HCT116 (cell line): ENCODE measurements at regions not wholly inside any gene's neighbourhood (a gene's known extent, or its start where the extent isn't known, plus 50 kb on each side); places are given as distances from the start of the nearest gene placed in this dataset.
"Not testable (repeated sequence)": the region's sequence is repeated elsewhere in the genome, so short reads cannot be mapped to it uniquely, and the experiment has no call there.

Experiments
- TCF7L2 ChIP-seq: IDR thresholded peaks from 2 replicates; pipeline ENCODE4 v1.7.0; 2011; ENCODE audit warnings: borderline replicate concordance, inconsistent platforms; ENCODE audit not compliant: insufficient read depth, insufficient read length; ENCODE audit errors: extremely low read depth
- TF ChIP-seq, protein P1 (sequence below): IDR thresholded peaks from 2 replicates; pipeline ENCODE4 v1.6.1; 2012; ENCODE audit warnings: low read depth
- TF ChIP-seq, protein P2 (sequence below), 3 experiments: fragments of 200-600 bp in 1 of 3; sonication (generic) in 1 of 3; IDR thresholded peaks in 2 of 3; conservative IDR thresholded peaks in 1 of 3; 2 replicates each; pipeline ENCODE4 v1.5.1; 2012 to 2017; ENCODE audit warnings: low read depth in 2 of 3, low read length in 2 of 3, antibody characterized with exemption in 1 of 3, borderline replicate concordance in 1 of 3, control low read depth in 1 of 3, mild to moderate bottlenecking in 1 of 3, mixed read lengths in 1 of 3, mixed run types in 1 of 3, moderate library complexity in 1 of 3; ENCODE audit not compliant: insufficient read depth in 1 of 3
- TF ChIP-seq, protein P3 (sequence below): IDR thresholded peaks from 2 replicates; pipeline ENCODE4 v1.6.1; 2012

DNA sequence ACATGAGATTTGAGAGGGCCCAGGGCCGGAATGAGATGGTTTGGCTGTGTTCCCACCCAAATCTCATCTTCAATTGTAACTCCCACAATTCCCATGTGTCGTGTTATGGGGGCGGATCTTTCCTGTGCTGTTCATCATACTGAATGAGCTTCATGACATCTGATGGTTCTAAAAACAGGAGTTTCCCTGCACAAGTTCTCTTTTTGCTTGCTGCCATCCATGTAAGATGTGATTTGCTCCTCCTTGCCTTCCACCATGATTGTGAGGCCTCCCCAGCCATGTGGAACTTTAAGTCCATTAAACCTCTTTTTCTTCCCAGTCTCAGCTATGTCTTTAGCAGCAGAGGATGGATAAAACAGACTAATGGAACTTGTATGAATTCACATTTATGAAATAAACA is 131.9 kb upstream of the ZC3H15 start:
- TF ChIP-seq, protein P1, sequence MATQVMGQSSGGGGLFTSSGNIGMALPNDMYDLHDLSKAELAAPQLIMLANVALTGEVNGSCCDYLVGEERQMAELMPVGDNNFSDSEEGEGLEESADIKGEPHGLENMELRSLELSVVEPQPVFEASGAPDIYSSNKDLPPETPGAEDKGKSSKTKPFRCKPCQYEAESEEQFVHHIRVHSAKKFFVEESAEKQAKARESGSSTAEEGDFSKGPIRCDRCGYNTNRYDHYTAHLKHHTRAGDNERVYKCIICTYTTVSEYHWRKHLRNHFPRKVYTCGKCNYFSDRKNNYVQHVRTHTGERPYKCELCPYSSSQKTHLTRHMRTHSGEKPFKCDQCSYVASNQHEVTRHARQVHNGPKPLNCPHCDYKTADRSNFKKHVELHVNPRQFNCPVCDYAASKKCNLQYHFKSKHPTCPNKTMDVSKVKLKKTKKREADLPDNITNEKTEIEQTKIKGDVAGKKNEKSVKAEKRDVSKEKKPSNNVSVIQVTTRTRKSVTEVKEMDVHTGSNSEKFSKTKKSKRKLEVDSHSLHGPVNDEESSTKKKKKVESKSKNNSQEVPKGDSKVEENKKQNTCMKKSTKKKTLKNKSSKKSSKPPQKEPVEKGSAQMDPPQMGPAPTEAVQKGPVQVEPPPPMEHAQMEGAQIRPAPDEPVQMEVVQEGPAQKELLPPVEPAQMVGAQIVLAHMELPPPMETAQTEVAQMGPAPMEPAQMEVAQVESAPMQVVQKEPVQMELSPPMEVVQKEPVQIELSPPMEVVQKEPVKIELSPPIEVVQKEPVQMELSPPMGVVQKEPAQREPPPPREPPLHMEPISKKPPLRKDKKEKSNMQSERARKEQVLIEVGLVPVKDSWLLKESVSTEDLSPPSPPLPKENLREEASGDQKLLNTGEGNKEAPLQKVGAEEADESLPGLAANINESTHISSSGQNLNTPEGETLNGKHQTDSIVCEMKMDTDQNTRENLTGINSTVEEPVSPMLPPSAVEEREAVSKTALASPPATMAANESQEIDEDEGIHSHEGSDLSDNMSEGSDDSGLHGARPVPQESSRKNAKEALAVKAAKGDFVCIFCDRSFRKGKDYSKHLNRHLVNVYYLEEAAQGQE, result not testable (repeated sequence)
- TF ChIP-seq, protein P2, sequence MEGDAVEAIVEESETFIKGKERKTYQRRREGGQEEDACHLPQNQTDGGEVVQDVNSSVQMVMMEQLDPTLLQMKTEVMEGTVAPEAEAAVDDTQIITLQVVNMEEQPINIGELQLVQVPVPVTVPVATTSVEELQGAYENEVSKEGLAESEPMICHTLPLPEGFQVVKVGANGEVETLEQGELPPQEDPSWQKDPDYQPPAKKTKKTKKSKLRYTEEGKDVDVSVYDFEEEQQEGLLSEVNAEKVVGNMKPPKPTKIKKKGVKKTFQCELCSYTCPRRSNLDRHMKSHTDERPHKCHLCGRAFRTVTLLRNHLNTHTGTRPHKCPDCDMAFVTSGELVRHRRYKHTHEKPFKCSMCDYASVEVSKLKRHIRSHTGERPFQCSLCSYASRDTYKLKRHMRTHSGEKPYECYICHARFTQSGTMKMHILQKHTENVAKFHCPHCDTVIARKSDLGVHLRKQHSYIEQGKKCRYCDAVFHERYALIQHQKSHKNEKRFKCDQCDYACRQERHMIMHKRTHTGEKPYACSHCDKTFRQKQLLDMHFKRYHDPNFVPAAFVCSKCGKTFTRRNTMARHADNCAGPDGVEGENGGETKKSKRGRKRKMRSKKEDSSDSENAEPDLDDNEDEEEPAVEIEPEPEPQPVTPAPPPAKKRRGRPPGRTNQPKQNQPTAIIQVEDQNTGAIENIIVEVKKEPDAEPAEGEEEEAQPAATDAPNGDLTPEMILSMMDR (IDR thresholded peaks at IDR 0.05 in 2 of 3, conservative IDR thresholded peaks at IDR 0.05 in 1 of 3; ENCODE audit: borderline replicate concordance in 1 of 3, insufficient read depth in 1 of 3, low read depth in 2 of 3, low read length in 2 of 3), result not testable (repeated sequence)
- TF ChIP-seq, protein P3, sequence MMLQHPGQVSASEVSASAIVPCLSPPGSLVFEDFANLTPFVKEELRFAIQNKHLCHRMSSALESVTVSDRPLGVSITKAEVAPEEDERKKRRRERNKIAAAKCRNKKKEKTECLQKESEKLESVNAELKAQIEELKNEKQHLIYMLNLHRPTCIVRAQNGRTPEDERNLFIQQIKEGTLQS, result not testable (repeated sequence)
- TF ChIP-seq TCF7L2, result not testable (repeated sequence)
